Activated B cell treated with CpG ODN at 0.5 μM for 24 hours (primary cell): ENCODE measurements at regions not wholly inside any gene's neighbourhood (a gene's known extent, or its start where the extent isn't known, plus 50 kb on each side); places are given as distances from the start of the nearest gene placed in this dataset.
A peak's percentile ranks its signal among the peaks of the same experiment; 100 is the strongest.

Source experiments
- ATAC-seq: fragments of 200-7000 bp; cut with Tn5 transposase; one replicate; pipeline ENCODE4 v1.10.0; 2021; ENCODE audit warnings: low read depth, mild to moderate bottlenecking, moderate library complexity
- CTCF ChIA-PET: fragments of 350-600 bp; sonication (Branson Sonifier 250); formaldehyde crosslinking; loops from one replicate; lab custom pipeline; 2021; ENCODE audit warnings: antibody characterized with exemption; lab: Charles Lee
- POLR2A ChIA-PET: fragments of 350-600 bp; sonication (Branson Sonifier 250); formaldehyde crosslinking; loops from one replicate; lab custom pipeline; 2021; ENCODE audit warnings: antibody characterized with exemption; lab: Charles Lee
- DNase-seq: peaks from one replicate; pipeline ENCODE4 v3.0.0; 2022
- H3K27ac Mint-ChIP-seq: one replicate; pipeline ENCODE4 v1.8.0; 2020; ENCODE audit warnings: mixed read lengths
- H3K27me3 Mint-ChIP-seq: one replicate; pipeline ENCODE4 v1.8.0; 2021; ENCODE audit warnings: mixed read lengths
- H3K36me3 Mint-ChIP-seq: one replicate; pipeline ENCODE4 v1.8.0; 2021; ENCODE audit warnings: low read depth, mixed read lengths
- H3K4me1 Mint-ChIP-seq: one replicate; pipeline ENCODE4 v1.8.0; 2021; ENCODE audit warnings: mixed read lengths
- H3K4me3 Mint-ChIP-seq: one replicate; pipeline ENCODE4 v1.8.0; 2020; ENCODE audit warnings: mild to moderate bottlenecking, mixed read lengths
- H3K9me3 Mint-ChIP-seq: one replicate; pipeline ENCODE4 v1.8.0; 2020; ENCODE audit warnings: mixed read lengths
- CTCF ChIP-seq: fragments of 200-600 bp; IDR thresholded peaks from one replicate; pipeline ENCODE4 v1.8.0; 2022; ENCODE audit warnings: antibody characterized with exemption, mild to moderate bottlenecking
- intact Hi-C: fragments of 100-400 bp; cut with micrococcal nuclease; formaldehyde crosslinking; loops from one replicate; pipeline ENCODE4 v1.15.1; 2024

- Mint-ChIP-seq H3K27ac (no peak overlapping the region), H3K4me3 (no peak overlapping the region), H3K36me3 (no peaks in the 10 kb centered on the region), H3K27me3 (no peaks in the 10 kb centered on the region), H3K4me1 (no peaks in the 10 kb centered on the region), H3K9me3 (no peaks in the 10 kb centered on the region)
- TF ChIP-seq CTCF = no peak
- CTCF ChIA-PET = no interaction called here
- intact Hi-C loops = loop anchor here (10.0 kb wide), 1 partner anchor 1831 kb away; no protein-coding TSS in a partner anchor
- POLR2A ChIA-PET = no interaction called here
- ATAC-seq (no peak), DNase-seq (no peak)
Measured at GRCh38 chr11:87425943-87426342, 388.2 kb downstream of the TMEM135 start.

GRCh38 chr11:87425391-87425790, 387.7 kb downstream of the TMEM135 start:
- Mint-ChIP-seq H3K36me3 (no peaks in the 10 kb centered on the region), H3K4me1 (no peaks in the 10 kb centered on the region), H3K27ac (no peak overlapping the region), H3K27me3 (no peaks in the 10 kb centered on the region), H3K9me3 (no peaks in the 10 kb centered on the region), H3K4me3 (no peak overlapping the region)
- ATAC-seq (no peak), DNase-seq (no peak)
- CTCF ChIA-PET = no interaction called here
- intact Hi-C loops = loop anchor here (10.0 kb wide), 1 partner anchor 1831 kb away; no protein-coding TSS in a partner anchor
- POLR2A ChIA-PET = no interaction called here
- no peak for TF ChIP-seq CTCF

- DNase-seq = no peak
- Mint-ChIP-seq H3K9me3 (no peaks in the 10 kb centered on the region), H3K27me3 (no peaks in the 10 kb centered on the region), H3K27ac (no peak overlapping the region), H3K4me1 (no peaks in the 10 kb centered on the region), H3K36me3 (no peaks in the 10 kb centered on the region), H3K4me3 (no peak overlapping the region)
- ChIA-PET CTCF (interaction anchor here (1.5 to 2.1 kb wide), 2 partner anchors 11 to 70 kb away, joined by 6 to 7 read pairs; no protein-coding TSS in a partner anchor), POLR2A (no interaction called here)
- intact Hi-C loops = loop anchor here (10.0 kb wide), 1 partner anchor 1828 kb away; no protein-coding TSS in a partner anchor
- no peak for TF ChIP-seq CTCF
- ATAC-seq = no peak
Measured at GRCh38 chr11:87423161-87423560, 385.4 kb downstream of the TMEM135 start.

- no peak for TF ChIP-seq CTCF
- intact Hi-C loops = loop anchor here (10.0 kb wide), 1 partner anchor 1828 kb away; no protein-coding TSS in a partner anchor
- no peaks in the 10 kb centered on the region for H3K9me3 Mint-ChIP-seq
- H3K27ac Mint-ChIP-seq = no peak overlapping the region
- H3K36me3 Mint-ChIP-seq = no peaks in the 10 kb centered on the region
- H3K4me1 Mint-ChIP-seq = no peaks in the 10 kb centered on the region
- no peak for ATAC-seq
- POLR2A ChIA-PET = no interaction called here
- no peak overlapping the region for H3K4me3 Mint-ChIP-seq
- no peaks in the 10 kb centered on the region for H3K27me3 Mint-ChIP-seq
- no peak for DNase-seq
- CTCF ChIA-PET = interaction anchor here (1.5 to 2.1 kb wide), 3 partner anchors 12 to 485 kb away, joined by 4 to 7 read pairs (median 6); no protein-coding TSS in a partner anchor
Measured at GRCh38 chr11:87422566-87422965, 384.8 kb downstream of the TMEM135 start.

GRCh38 chr11:87421422-87421821, 383.7 kb downstream of the TMEM135 start:
- H3K27ac Mint-ChIP-seq = no peak overlapping the region
- intact Hi-C loops = loop anchor here (1.0 to 10.0 kb wide), 3 partner anchors 482 to 1827 kb away; no protein-coding TSS in a partner anchor

More at GRCh38 chr11:87421422-87421821, 383.7 kb downstream of the TMEM135 start:
- no peak for TF ChIP-seq CTCF
- no peaks in the 10 kb centered on the region for H3K4me1 Mint-ChIP-seq
- no peaks in the 10 kb centered on the region for H3K9me3 Mint-ChIP-seq
- ChIA-PET CTCF (interaction anchor here (0.7 to 3.0 kb wide), 18 partner anchors 9 to 484 kb away, joined by 3 to 18 read pairs (median 4); no protein-coding TSS in a partner anchor), POLR2A (no interaction called here)
- no peaks in the 10 kb centered on the region for H3K36me3 Mint-ChIP-seq
- no peaks in the 10 kb centered on the region for H3K27me3 Mint-ChIP-seq
- DNase-seq = no peak
- peak; percentile 47 for ATAC-seq
- no peak overlapping the region for H3K4me3 Mint-ChIP-seq
